ENCODE measurements at regions not wholly inside any gene's neighbourhood (a gene's known extent, or its start where the extent isn't known, plus 50 kb on each side); places are given as distances from the start of the nearest gene placed in this dataset.

GRCh38 chr3:44171891-44172290 is 69.8 kb upstream of the TOPAZ1 start:
- TF ChIP-seq GATA2 (IDR thresholded peaks at IDR 0.05; ENCODE audit: low read depth, low read length) (no peak), GATA3 (IDR thresholded peaks at IDR 0.05; ENCODE audit: low read depth, low read length) (no peak)

Measured in SH-SY5Y (cell line).